ES-I3 (cell line): ENCODE measurements at regions not wholly inside any gene's neighbourhood (a gene's known extent, or its start where the extent isn't known, plus 50 kb on each side); places are given as distances from the start of the nearest gene placed in this dataset.
"Not testable (repeated sequence)": the region's sequence is repeated elsewhere in the genome, so short reads cannot be mapped to it uniquely, and the experiment has no call there.

Experiments used
- H3K36me3 ChIP-seq: 2 replicates; pipeline ENCODE4 v1.6.1; 2013; ENCODE audit warnings: mild to moderate bottlenecking, low read length, control low read depth, moderate library complexity; ENCODE audit not compliant: insufficient read depth
- H3K4me1 ChIP-seq: 2 replicates; pipeline ENCODE4 v1.6.1; 2013; ENCODE audit warnings: mild to moderate bottlenecking, control low read depth, low read length; ENCODE audit not compliant: insufficient read depth
- H3K9ac ChIP-seq: 2 replicates; pipeline ENCODE4 v1.6.1; 2013; ENCODE audit warnings: low read depth, mild to moderate bottlenecking, low read length, moderate library complexity
- H3K9me3 ChIP-seq: 2 replicates; pipeline ENCODE4 v1.6.1; 2013; ENCODE audit warnings: mild to moderate bottlenecking, low read length, moderate library complexity; ENCODE audit not compliant: control insufficient read depth, insufficient read depth

GRCh38 chr20:22836877-22837276 is 198.2 kb upstream of the SSTR4 start:
- Histone ChIP-seq H3K9me3 (no peaks in the 10 kb centered on the region), H3K4me1 (no peaks in the 10 kb centered on the region), H3K36me3 (no peaks in the 10 kb centered on the region), H3K9ac (no peak overlapping the region)

- H3K36me3 ChIP-seq: no peaks in the 10 kb centered on the region
- no peak overlapping the region for H3K9ac ChIP-seq
Observed at GRCh38 chr20:22838001-22838400, 197.1 kb upstream of the SSTR4 start.

DNA sequence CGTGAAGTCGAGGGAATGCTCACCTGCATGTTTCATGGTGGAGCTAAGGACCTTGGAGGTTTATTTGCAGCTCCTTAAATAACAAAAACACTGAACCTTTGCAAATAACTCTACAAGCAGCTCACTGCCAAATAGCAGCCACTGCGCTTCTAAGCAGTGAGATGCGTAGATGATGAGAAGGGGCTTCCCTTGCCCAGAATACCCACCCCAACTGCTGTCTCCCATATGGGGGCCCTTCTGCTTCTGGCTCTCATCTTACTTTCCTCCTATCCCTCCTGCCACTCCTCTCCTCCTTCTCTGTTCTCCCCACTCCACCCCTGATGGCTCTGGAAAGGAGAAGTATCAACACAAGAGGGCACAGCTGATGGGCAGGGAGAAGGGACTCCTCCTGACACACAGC is 193.3 kb upstream of the SSTR4 start:
- no peaks in the 10 kb centered on the region for H3K36me3 ChIP-seq
- H3K9me3 ChIP-seq: no peaks in the 10 kb centered on the region
- no peak overlapping the region for H3K9ac ChIP-seq
- no peaks in the 10 kb centered on the region for H3K4me1 ChIP-seq

More at GRCh38 chr20:22838001-22838400, 197.1 kb upstream of the SSTR4 start:
- Histone ChIP-seq H3K9me3 (no peaks in the 10 kb centered on the region), H3K4me1 (no peaks in the 10 kb centered on the region)

GRCh38 chr20:22842793-22843192 is 192.3 kb upstream of the SSTR4 start:
- Histone ChIP-seq H3K9me3 (no peaks in the 10 kb centered on the region), H3K9ac (no peak overlapping the region), H3K4me1 (no peaks in the 10 kb centered on the region), H3K36me3 (no peaks in the 10 kb centered on the region)

- no peaks in the 10 kb centered on the region for H3K9me3 ChIP-seq
- no peak overlapping the region for H3K9ac ChIP-seq
- no peaks in the 10 kb centered on the region for H3K4me1 ChIP-seq
- no peaks in the 10 kb centered on the region for H3K36me3 ChIP-seq
Observed at GRCh38 chr20:22844959-22845358, 190.2 kb upstream of the SSTR4 start.

DNA sequence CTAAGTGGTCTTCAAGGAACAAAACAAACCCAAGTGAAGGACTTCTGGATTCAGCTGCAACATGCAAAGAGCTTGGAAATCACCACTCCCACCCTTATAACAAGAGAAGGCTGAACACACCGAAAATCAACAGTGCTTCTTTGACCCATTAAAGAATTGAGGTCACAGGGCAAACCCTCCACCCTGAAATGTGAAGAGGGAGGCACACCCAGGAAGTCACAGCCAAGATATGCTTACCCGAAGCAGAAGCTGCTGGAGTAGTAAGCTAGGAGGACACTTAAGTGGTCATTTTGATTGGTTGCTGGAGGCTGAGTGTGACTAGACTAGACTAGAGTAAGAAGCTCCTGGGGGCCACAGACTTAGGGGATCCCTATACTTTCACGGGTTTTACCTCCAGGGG is 188.2 kb upstream of the SSTR4 start:
- Histone ChIP-seq H3K9me3 (no peaks in the 10 kb centered on the region), H3K4me1 (no peaks in the 10 kb centered on the region), H3K36me3 (no peaks in the 10 kb centered on the region), H3K9ac (no peak overlapping the region)

DNA sequence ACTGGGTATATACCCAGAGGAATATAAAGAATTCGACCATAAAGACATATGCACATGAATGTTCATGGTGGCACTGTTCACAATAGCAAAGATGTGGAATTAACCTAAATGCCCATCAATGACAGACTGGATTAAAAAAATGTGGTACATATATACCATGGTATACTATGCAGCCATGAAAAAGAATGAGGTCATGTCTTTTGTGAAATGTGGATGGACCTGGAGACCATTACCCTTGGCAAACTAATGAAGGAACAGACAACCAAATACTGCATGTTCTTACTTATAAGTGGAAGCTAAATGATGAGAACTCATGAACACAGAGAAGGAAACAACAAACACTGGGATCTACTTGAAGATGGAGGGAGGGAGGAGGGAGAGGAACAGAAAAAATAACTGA is 186.7 kb upstream of the SSTR4 start:
- no peaks in the 10 kb centered on the region for H3K4me1 ChIP-seq
- no peaks in the 10 kb centered on the region for H3K9me3 ChIP-seq
- no peaks in the 10 kb centered on the region for H3K36me3 ChIP-seq
- H3K9ac ChIP-seq: no peak overlapping the region

DNA sequence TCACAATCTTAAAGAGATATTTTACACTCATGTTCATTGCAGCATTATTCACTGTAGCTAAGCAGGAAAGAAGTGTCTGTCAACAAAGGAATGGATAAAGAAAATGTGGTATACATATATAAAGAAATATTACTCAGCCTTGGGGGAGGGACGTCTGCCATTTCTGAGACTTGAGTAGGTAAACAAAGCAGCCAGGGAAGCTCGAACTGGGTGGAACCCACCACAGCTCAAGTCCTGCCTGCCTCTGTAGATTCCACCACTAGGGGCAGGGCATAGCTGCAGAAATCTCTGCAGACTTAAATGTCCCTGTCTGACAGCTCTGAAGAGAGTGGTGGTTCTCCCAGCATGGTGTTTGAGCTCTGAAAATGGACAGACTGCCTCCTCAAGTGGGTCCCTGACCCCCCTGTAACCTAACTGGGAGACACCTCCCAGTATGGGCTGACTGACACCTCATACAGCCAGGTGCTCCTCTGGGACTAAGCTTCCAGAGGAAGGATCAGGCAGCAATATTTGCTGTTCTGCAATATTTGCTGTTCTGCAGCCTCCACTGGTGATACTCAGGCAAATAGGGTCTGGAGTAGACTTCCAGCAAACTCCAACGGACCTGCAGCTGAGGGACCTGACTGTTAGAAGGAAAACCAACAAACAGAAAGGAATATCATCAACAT is 183.3 kb upstream of the SSTR4 start:
- not testable (repeated sequence) for H3K9me3 ChIP-seq, H3K9ac ChIP-seq, H3K4me1 ChIP-seq, H3K36me3 ChIP-seq

GRCh38 chr20:22861231-22861980 is 173.7 kb upstream of the SSTR4 start:
- H3K9me3 ChIP-seq: no peaks in the 10 kb centered on the region
- H3K9ac ChIP-seq: no peak overlapping the region
- H3K36me3 ChIP-seq: no peaks in the 10 kb centered on the region
- H3K4me1 ChIP-seq: no peaks in the 10 kb centered on the region

DNA sequence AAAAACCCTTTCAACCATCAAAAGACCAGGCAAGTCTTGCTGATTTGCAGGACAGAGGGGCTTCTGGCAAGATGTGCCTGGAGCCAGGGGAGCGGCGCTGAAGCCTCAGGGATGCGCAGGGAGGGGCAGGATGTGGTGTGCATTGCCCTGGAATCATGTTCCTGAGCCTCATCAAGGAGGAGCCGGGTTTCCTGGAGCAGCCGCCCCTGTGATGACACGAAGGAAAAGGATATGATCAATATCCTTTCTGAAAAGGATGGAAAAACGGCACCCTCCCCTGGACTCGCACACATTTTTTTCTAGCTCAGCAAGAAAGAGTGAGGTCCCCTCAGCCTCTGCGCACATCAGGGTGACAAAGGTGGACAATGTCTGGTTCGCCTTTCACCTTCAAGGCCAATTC is 173.1 kb upstream of the SSTR4 start:
- no peaks in the 10 kb centered on the region for H3K36me3 ChIP-seq
- H3K9me3 ChIP-seq: no peaks in the 10 kb centered on the region
- no peaks in the 10 kb centered on the region for H3K4me1 ChIP-seq
- no peak overlapping the region for H3K9ac ChIP-seq

GRCh38 chr20:22862671-22863230 is 172.4 kb upstream of the SSTR4 start:
- H3K36me3 ChIP-seq: no peaks in the 10 kb centered on the region
- no peak overlapping the region for H3K9ac ChIP-seq
- no peaks in the 10 kb centered on the region for H3K4me1 ChIP-seq
- no peaks in the 10 kb centered on the region for H3K9me3 ChIP-seq

DNA sequence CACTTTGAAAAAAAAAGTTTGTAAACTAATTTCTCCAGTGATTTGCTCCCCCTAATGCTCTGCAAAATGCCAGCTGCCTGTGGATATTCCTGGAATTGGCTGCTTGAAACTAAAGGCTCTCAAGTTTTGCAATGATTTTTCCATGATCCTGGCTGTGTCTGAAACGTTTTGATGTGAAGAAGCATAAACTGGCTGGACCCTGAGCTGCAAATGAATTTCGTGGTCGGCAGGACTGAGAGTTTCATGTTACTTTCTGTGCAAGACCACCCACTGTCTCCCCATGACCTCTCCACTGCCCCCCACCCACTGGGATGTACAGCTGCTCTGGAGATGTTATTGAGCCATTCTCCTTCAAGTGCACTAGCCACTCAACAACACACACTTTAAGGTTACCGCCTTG is 171.3 kb upstream of the SSTR4 start:
- no peaks in the 10 kb centered on the region for H3K9me3 ChIP-seq
- H3K9ac ChIP-seq: no peak overlapping the region
- H3K36me3 ChIP-seq: no peaks in the 10 kb centered on the region
- H3K4me1 ChIP-seq: no peaks in the 10 kb centered on the region

- H3K4me1 ChIP-seq: no peaks in the 10 kb centered on the region
- H3K9me3 ChIP-seq: no peaks in the 10 kb centered on the region
- H3K9ac ChIP-seq: no peak overlapping the region
- H3K36me3 ChIP-seq: no peaks in the 10 kb centered on the region
Observed at GRCh38 chr20:22866812-22867341, 168.2 kb upstream of the SSTR4 start.

GRCh38 chr20:22878166-22878565 is 156.9 kb upstream of the SSTR4 start:
- Histone ChIP-seq H3K36me3 (no peaks in the 10 kb centered on the region), H3K9ac (no peak overlapping the region), H3K9me3 (no peaks in the 10 kb centered on the region), H3K4me1 (no peaks in the 10 kb centered on the region)

DNA sequence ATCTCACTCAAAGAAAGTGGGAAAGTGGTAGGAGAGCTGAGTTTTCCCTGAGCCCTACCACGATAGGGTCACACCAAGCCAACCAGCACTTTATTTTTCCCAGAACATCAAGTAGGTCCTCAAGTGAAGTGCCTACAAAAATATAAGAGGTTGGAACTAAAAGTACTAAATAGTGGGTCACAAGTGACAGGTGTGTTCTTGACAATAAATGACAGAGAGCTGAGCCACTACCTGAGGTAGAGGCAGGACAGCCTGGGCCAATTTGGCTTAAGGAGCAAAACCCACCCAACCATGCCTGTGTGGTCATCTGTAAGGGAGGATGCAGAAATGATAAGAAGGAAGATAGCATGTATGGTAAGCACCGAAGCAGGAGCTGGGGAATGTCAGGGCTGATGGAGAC is 154.8 kb upstream of the SSTR4 start:
- no peaks in the 10 kb centered on the region for H3K36me3 ChIP-seq

More for the DNA sequence above, 154.8 kb upstream of the SSTR4 start:
- no peak overlapping the region for H3K9ac ChIP-seq
- no peaks in the 10 kb centered on the region for H3K4me1 ChIP-seq
- H3K9me3 ChIP-seq: no peaks in the 10 kb centered on the region
